Suprapubic skin (tissue), 4 donors: ENCODE measurements at regions not wholly inside any gene's neighbourhood (a gene's known extent, or its start where the extent isn't known, plus 50 kb on each side); places are given as distances from the start of the nearest gene placed in this dataset.

Source experiments
- CTCF ChIP-seq, 2 donors: fragments of 200-600 bp in 1 of 2; fragments of 450-650 bp in 1 of 2; sonication (generic) in 1 of 2; IDR thresholded peaks; one replicate each; pipeline ENCODE4 v1.5.1; 2016 to 2019; ENCODE audit warnings: antibody characterized with exemption in 2 of 2, mild to moderate bottlenecking in 1 of 2, moderate library complexity in 1 of 2
- POLR2A ChIP-seq, 2 donors: fragments of 450-650 bp; IDR thresholded peaks; one replicate each; pipeline ENCODE4 v1.6.1; 2017; ENCODE audit warnings: antibody characterized with exemption in 2 of 2, mild to moderate bottlenecking in 2 of 2, moderate library complexity in 2 of 2
- POLR2AphosphoS5 ChIP-seq, 3 donors: sonication (generic); formaldehyde crosslinking; IDR thresholded peaks; one replicate each; pipeline ENCODE4 v1.6.1; 2017; ENCODE audit warnings: antibody characterized with exemption in 3 of 3

- no peak for TF ChIP-seq CTCF (IDR thresholded peaks at IDR 0.05)
- no peak for TF ChIP-seq POLR2A (IDR thresholded peaks at IDR 0.05)
- TF ChIP-seq POLR2AphosphoS5 (IDR thresholded peaks at IDR 0.05) = no peak
These were observed 66.7 kb upstream of the PDK4 start for GRCh38 chr7:95662987-95663386.
